CD14-positive monocyte (primary cell): ENCODE measurements at regions not wholly inside any gene's neighbourhood (a gene's known extent, or its start where the extent isn't known, plus 50 kb on each side); places are given as distances from the start of the nearest gene placed in this dataset.

Source experiments
- DNase-seq, 3 donors: peaks; one replicate each; pipeline ENCODE4 v3.0.0-alpha.2; 2011 to 2022
- H2AFZ ChIP-seq: 2 replicates; pipeline ENCODE4 v1.6.0; 2012; ENCODE audit warnings: mild to moderate bottlenecking, low read depth, low read length, inconsistent platforms; ENCODE audit not compliant: insufficient read depth, poor library complexity, severe bottlenecking
- H3K27ac ChIP-seq, 2 donors: 1 replicate in 1 of 2; 2 replicates in 1 of 2; pipeline ENCODE4 v1.5.1; 2012 to 2013; ENCODE audit warnings: low read length in 2 of 2, control low read depth in 1 of 2, inconsistent platforms in 1 of 2, low read depth in 1 of 2, mild to moderate bottlenecking in 1 of 2
- H3K27me3 ChIP-seq, 2 donors: one replicate each; pipeline versions ENCODE4 v1.6.0 to v1.6.1; 2011 to 2013; ENCODE audit warnings: low read length in 2 of 2; ENCODE audit not compliant: control insufficient read depth in 2 of 2, insufficient read depth in 2 of 2
- H3K36me3 ChIP-seq, 2 donors: replicated peaks in 1 of 2; 1 replicate in 1 of 2; 2 replicates in 1 of 2; pipeline versions ENCODE4 v1.5.1 to v1.6.1; 2012 to 2013; ENCODE audit warnings: low read length in 2 of 2, control low read depth in 1 of 2, inconsistent platforms in 1 of 2, mild to moderate bottlenecking in 1 of 2; ENCODE audit not compliant: insufficient read depth in 2 of 2, control insufficient read depth in 1 of 2
- H3K4me1 ChIP-seq, 2 donors: 1 replicate in 1 of 2; 2 replicates in 1 of 2; pipeline versions ENCODE4 v1.5.1 to v1.6.1; 2012 to 2013; ENCODE audit warnings: low read length in 2 of 2, control low read depth in 1 of 2, inconsistent platforms in 1 of 2, mild to moderate bottlenecking in 1 of 2, moderate library complexity in 1 of 2; ENCODE audit not compliant: insufficient read depth in 2 of 2, control insufficient read depth in 1 of 2
- H3K4me2 ChIP-seq: replicated peaks from 2 replicates; pipeline ENCODE3; 2012; ENCODE audit warnings: low read length, moderate library complexity, mild to moderate bottlenecking; ENCODE audit not compliant: poor library complexity, severe bottlenecking; ENCODE audit errors: extremely low read depth
- H3K4me3 ChIP-seq, 3 experiments: fragments of 200-600 bp in 1 of 3; sonication (generic) in 1 of 3; replicated peaks in 1 of 3; 1 replicate in 2 of 3; 2 replicates in 1 of 3; pipeline ENCODE4 v1.5.1; 2011 to 2013; ENCODE audit warnings: low read length in 3 of 3, mild to moderate bottlenecking in 3 of 3, control low read depth in 2 of 3, low read depth in 2 of 3, inconsistent platforms in 1 of 3, moderate library complexity in 1 of 3
- H3K79me2 ChIP-seq: 2 replicates; pipeline ENCODE4 v1.6.0; 2012; ENCODE audit warnings: mild to moderate bottlenecking, control low read depth, inconsistent platforms, low read length, moderate library complexity; ENCODE audit not compliant: insufficient read depth
- H3K9ac ChIP-seq: 2 replicates; pipeline ENCODE4 v1.6.0; 2017; ENCODE audit warnings: low read length, mild to moderate bottlenecking; ENCODE audit not compliant: insufficient read depth, poor library complexity, severe bottlenecking
- H3K9me3 ChIP-seq, 2 donors: replicated peaks in 1 of 2; 1 replicate in 1 of 2; 2 replicates in 1 of 2; pipeline versions ENCODE4 v1.5.1 to v1.6.1; 2012 to 2013; ENCODE audit warnings: low read length in 2 of 2, control low read depth in 1 of 2; ENCODE audit not compliant: control insufficient read depth in 1 of 2, insufficient read depth in 1 of 2
- H4K20me1 ChIP-seq: 2 replicates; pipeline ENCODE4 v1.6.0; 2012; ENCODE audit warnings: mild to moderate bottlenecking, low read length, control low read depth, moderate library complexity; ENCODE audit not compliant: insufficient read depth
- H3K27ac Mint-ChIP-seq, 7 donors: one replicate each; pipeline ENCODE4 v1.8.0; 2020; ENCODE audit warnings: mild to moderate bottlenecking in 7 of 7, mixed read lengths in 7 of 7, moderate library complexity in 6 of 7, inconsistent platforms in 2 of 7
- H3K27me3 Mint-ChIP-seq, 3 donors: one replicate each; pipeline ENCODE4 v1.8.0; 2021 to 2022; ENCODE audit warnings: low read depth in 3 of 3, mild to moderate bottlenecking in 3 of 3, mixed read lengths in 3 of 3, moderate library complexity in 3 of 3, inconsistent platforms in 1 of 3
- H3K36me3 Mint-ChIP-seq, 2 donors: one replicate each; pipeline ENCODE4 v1.8.0; 2020; ENCODE audit warnings: mixed read lengths in 2 of 2, inconsistent platforms in 1 of 2, mild to moderate bottlenecking in 1 of 2
- H3K4me1 Mint-ChIP-seq: one replicate; pipeline ENCODE4 v1.8.0; 2020; ENCODE audit warnings: mild to moderate bottlenecking, mixed read lengths
- H3K4me3 Mint-ChIP-seq, 2 donors: one replicate each; pipeline ENCODE4 v1.8.0; 2020; ENCODE audit warnings: mild to moderate bottlenecking in 2 of 2, mixed read lengths in 2 of 2, moderate library complexity in 1 of 2
- H3K9me3 Mint-ChIP-seq, 7 donors: one replicate each; pipeline ENCODE4 v1.8.0; 2020 to 2022; ENCODE audit warnings: mixed read lengths in 7 of 7, mild to moderate bottlenecking in 6 of 7, moderate library complexity in 6 of 7, inconsistent platforms in 2 of 7
- CTCF ChIP-seq: fragments of 200-600 bp; IDR thresholded peaks from one replicate; pipeline ENCODE4 v1.8.0; 2022; ENCODE audit warnings: antibody characterized with exemption, mild to moderate bottlenecking
- WGBS: methylation state at CpG from one replicate; pipeline ENCODE4 v1.1.5; 2013; ENCODE audit warnings: missing lambda C conversion rate; ENCODE audit not compliant: insufficient coverage; 5-methylcytosine and 5-hydroxymethylcytosine counted together
- intact Hi-C, 2 donors: fragments of 100-400 bp; cut with micrococcal nuclease; formaldehyde crosslinking; loops; one replicate each; pipeline versions ENCODE4 v1.15.0 to v1.15.1; 2023

- WGBS, result 86% methylated on average over 1 of the region's 2 CpGs
- TF ChIP-seq CTCF, result no peak
Measured at GRCh38 chr9:28821240-28821639, 1248.0 kb upstream of the C9orf72 start.

GRCh38 chr9:28824432-28824963, 1251.2 kb upstream of the C9orf72 start:
- H3K36me3 ChIP-seq, result no peaks in the 10 kb centered on the region
- H3K9ac ChIP-seq, result no peak overlapping the region
- H3K36me3 Mint-ChIP-seq, result no peaks in the 10 kb centered on the region
- no peak overlapping the region for H3K27ac ChIP-seq
- no peak for TF ChIP-seq CTCF
- no peaks in the 10 kb centered on the region for H3K4me1 Mint-ChIP-seq
- no peak for DNase-seq
- H3K27me3 ChIP-seq, result no peaks in the 10 kb centered on the region
- H3K79me2 ChIP-seq, result no peaks in the 10 kb centered on the region
- H3K4me2 ChIP-seq, result no peak overlapping the region
- peaks cover 0 to 7% (median 2%) of the 10 kb centered on the region in 7 donors for H3K9me3 Mint-ChIP-seq
- intact Hi-C loops, result no loop called here
- no peak overlapping the region for H3K27ac Mint-ChIP-seq
- no peaks in the 10 kb centered on the region for H3K9me3 ChIP-seq
- H3K4me1 ChIP-seq, result no peaks in the 10 kb centered on the region
- no peaks in the 10 kb centered on the region for H4K20me1 ChIP-seq
- H2AFZ ChIP-seq, result no peak overlapping the region
- H3K4me3 ChIP-seq, result no peak overlapping the region
- WGBS, result no CpG with 5 or more reads among the region's 1 CpG
- H3K4me3 Mint-ChIP-seq, result no peak overlapping the region
- H3K27me3 Mint-ChIP-seq, result peaks cover 0 to 3% (median 0%) of the 10 kb centered on the region in 3 donors

More at GRCh38 chr9:28821240-28821639, 1248.0 kb upstream of the C9orf72 start:
- Mint-ChIP-seq H3K9me3 (peaks cover 0 to 6% (median 2%) of the 10 kb centered on the region in 7 donors), H3K27me3 (peaks cover 0 to 2% (median 1%) of the 10 kb centered on the region in 3 donors), H3K4me3 (no peak overlapping the region), H3K4me1 (no peaks in the 10 kb centered on the region), H3K36me3 (no peaks in the 10 kb centered on the region), H3K27ac (no peak overlapping the region)
- Histone ChIP-seq H3K79me2 (no peaks in the 10 kb centered on the region), H3K27me3 (no peaks in the 10 kb centered on the region), H3K27ac (no peak overlapping the region), H3K9ac (no peak overlapping the region), H4K20me1 (no peaks in the 10 kb centered on the region), H3K36me3 (no peaks in the 10 kb centered on the region), H3K9me3 (no peaks in the 10 kb centered on the region), H3K4me2 (no peak overlapping the region), H3K4me1 (no peaks in the 10 kb centered on the region), H3K4me3 (no peak overlapping the region), H2AFZ (no peak overlapping the region)
- intact Hi-C loops, result no loop called here
- no peak for DNase-seq
